ENCODE measurements at regions not wholly inside any gene's neighbourhood (a gene's known extent, or its start where the extent isn't known, plus 50 kb on each side); places are given as distances from the start of the nearest gene placed in this dataset.
"Not testable (repeated sequence)": the region's sequence is repeated elsewhere in the genome, so short reads cannot be mapped to it uniquely, and the experiment has no call there.

DNA sequence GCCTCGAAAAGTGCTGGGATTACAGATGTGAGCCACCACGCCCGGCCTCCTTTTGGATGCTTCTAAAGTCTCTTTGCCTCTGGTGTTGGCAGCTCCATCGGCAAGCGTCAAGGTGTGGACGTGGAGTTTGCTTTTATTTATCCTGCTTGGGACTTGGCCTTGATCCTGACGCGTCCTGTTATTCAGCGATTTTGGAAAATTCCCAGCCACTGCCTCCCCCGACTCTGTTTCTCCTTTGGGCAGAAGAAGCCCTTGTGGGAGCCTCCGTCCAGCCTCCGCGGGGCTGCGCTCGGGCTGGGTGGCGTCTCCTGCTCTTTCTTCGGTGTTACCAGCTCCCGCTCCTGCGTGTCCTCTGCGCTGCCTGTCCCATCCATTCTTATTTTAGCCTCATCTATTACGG lies 151.7 kb downstream of the TMEM121 start:
- DNase-seq (ENCODE audit: low read depth, low spot score): not testable (repeated sequence)

DNA sequence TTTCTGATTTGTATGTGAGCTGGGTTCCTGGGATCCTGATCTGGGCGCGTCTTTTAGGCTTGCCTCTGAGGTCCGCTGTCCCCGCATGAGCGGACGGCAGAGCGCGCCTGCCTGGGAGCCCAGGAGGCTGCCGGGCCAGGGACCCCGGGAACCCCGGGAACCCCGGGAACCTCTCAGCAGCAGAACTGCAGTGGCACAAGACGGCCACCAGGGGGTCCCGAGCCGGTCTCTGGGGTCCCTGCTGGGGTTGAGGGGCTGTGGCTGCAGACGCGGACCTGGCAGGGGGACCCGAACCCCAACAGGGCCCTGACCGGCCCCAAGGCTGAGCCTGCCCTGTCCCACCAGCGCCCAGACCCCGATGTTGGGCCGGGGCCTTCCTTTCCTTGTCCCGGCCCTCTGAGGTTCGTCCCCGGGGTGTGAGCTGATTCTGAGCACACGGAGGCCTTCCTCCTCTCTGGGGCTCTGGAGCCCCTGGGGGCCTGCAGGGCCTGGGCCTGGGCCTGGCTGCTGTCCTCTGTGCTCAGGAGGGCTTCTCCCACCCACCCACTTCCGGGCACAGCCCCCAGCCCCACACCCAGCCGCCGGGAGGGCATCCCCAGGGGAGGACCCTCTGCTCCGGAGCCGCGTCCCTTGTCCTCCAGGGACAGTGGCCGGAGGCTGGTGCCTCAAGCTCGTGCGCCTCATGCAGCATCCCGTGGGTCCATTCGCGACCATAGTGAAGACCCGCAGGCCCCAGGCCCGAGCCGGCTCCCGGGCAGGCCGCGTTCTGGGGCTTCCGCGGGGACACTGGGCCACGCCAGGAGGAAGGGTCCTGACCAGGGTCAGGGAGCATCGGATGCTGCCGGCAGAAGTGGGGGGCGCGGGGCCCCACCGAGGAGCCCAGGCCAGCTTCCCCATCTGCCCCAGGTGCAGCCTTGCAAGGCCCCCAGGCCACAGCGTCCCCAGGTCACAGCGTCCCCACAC lies 152.9 kb downstream of the TMEM121 start:
- DNase-seq (ENCODE audit: low read depth, low spot score): not testable (repeated sequence)

DNA sequence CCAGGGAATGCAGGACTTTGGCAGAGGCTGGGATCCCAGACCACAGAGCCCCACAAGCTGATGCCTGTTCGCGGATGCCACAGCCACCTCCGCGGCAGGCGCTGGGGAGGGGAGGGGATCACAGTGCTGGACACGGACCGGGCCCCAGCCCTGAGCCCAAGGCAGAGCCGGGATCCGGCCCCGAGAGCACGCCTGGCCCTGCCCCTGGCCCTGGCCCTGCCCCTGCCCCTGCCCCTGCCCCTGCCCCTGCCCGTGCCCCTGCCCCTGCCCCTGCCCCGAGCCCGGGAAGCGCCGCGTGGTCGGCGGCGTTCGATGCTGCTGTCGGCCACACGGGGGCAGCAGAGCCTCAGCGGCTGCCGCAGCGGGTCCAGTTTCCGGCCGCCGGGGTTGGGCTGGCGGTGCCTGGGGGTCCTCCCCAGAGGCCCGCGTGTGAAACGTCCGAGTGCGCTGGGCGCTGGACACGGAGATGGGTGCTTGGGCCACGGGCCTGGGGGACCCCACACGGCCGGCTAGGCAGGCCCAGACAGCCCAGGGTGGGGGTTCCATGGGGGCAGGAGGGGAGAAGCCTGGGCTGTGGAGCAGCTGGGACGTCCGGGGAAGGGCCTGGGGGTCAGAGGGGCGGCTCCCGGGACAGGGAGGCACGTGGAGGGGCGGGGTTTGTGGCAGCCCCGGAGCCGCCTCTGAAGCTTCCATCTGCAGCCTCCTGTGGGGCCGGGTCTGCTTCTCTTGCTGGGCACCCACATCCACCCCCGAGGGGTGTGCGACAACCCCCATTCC lies 153.8 kb downstream of the TMEM121 start:
- not testable (repeated sequence) for DNase-seq (ENCODE audit: low read depth, low spot score)

DNA sequence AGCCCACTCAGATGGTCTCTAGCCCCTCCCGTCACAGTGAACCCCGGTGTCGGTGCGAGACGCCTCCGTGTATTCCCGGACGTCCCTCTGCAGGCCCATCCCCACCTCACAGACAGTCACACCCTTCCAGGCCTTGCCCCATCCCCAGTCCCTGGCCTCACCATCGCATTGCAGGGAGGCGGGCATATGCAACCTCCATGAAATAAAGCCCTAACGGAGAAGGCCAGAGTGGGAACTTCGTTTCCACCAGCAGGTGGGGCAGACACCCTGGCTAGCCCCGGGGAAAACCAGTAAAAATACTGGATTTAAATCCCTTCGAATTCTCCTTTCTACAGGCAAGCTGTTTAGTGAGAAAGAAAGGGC lies 154.3 kb downstream of the TMEM121 start:
- DNase-seq (ENCODE audit: low read depth, low spot score): not testable (repeated sequence)

DNA sequence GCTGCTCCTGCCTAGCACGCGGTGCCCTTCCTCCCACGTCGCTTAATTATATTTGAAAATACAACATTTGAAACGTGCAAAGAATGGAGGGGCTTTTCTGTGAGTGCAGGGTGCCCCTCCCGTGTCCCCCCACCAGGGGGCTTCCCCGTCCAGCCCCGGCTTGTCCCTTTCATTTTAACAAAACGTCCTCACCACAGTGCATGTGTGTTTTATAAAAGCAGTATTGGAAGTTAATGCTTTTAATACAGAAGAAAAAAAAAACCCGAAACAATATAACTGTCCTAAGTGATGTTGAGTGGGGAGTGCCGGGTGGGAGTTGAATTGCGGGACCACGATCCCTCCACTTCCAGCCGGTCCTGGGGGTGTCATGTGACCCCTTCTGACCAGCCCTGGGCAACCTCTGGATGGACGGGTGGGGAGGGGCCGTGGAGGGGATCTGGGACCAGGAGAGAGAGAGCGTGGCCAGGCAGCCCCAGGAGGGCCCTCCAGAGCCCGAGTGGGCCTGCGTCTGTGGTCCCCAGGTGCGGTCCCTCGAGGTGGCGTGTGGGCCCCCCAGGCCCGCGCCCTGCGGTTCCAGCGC lies 155.3 kb downstream of the TMEM121 start:
- not testable (repeated sequence) for DNase-seq (ENCODE audit: low read depth, low spot score)

DNA sequence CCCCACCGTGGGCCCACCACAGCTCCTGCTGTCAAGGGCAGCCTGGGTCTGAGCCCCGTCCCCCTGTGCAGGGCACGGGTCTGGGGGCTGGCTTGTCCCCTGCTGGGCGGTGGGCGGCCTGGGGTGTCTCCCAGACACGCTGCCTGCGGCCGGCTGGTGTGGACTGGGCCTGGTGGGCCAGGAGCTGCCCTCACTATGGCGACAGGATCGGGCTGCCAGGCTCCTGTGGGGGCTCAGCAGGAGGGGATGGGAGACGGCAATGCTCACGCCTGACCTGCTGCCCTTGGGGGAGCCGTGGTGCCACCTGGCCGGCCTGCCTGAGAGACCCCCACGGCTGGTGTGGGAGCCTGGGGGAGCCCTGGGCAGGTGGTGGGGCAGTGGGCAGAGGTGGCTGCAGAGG lies 156.1 kb downstream of the TMEM121 start:
- DNase-seq (ENCODE audit: low read depth, low spot score): not testable (repeated sequence)

DNA sequence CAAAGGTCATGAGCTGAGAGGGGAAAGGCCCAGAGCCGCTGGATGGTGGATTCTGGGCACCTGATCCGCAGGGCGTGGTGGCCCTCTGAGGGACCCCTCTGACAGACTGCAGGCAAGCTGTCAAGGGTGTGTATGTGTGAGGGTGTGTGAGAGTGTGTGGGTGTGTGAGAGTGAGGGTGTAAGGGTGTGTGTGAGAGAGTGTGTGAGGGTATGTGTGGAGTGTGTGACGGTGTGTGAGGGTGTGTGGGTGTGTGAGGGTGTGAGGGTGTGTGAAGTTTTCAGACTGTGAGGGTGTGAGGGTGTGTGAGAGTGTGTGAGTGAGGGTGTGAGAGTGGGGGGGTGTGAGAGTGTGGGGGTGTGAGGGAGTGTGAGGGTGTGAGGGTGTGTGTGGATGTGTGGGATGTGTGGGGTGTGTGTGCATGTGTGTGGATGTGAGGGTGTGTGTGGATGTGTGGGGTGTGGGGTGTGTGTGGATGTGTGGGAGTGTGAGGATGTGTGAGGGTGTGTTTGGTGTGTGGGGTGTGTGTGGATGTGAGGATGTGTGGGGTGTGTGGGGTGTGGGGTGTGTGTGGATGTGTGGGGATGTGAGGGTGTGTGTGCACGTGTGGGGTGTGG lies 156.7 kb downstream of the TMEM121 start:
- no peak for DNase-seq (ENCODE audit: low read depth, low spot score)

DNA sequence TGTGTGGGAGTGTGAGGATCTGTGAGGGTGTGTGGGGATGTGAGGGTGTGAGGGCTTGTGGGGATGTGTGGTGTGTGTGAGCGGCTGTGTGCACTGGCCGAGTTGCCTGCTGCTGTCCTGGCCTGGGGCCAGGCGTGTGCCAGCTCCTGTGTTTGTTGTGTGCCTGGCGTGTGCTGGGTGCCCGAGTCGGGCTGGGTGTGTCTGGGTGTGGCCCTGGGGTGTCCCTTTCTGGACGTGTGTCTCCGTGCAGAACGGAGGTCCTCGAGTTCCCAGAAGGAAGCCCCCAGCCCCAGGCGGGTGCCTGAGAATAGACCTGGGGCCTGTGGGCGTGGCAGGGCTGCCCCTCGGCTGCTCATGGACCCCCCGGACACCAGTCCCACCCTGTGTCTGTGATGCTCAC lies 157.7 kb downstream of the TMEM121 start:
- not testable (repeated sequence) for DNase-seq (ENCODE audit: low read depth, low spot score)

DNA sequence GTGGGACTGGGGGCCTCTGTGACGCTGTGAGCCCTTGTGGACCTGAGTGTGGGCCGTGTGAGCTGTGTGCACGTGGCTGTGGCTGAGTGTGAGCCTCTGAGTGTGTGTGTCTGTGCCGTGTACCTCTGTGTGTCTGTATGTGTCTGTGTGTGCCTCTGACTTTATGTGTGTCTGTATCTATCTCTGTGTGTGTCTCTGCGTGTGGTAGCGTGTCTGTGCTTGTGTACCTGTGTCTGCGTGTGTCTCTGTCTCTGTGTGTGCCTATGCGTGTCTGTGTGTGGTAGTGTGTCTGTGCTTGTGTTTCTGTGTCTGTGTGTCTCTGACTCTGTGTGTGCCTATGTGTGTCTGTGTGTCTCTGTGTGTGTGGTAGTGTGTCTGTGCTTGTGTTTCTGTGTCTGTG lies 158.2 kb downstream of the TMEM121 start:
- DNase-seq (ENCODE audit: low read depth, low spot score): not testable (repeated sequence)

DNA sequence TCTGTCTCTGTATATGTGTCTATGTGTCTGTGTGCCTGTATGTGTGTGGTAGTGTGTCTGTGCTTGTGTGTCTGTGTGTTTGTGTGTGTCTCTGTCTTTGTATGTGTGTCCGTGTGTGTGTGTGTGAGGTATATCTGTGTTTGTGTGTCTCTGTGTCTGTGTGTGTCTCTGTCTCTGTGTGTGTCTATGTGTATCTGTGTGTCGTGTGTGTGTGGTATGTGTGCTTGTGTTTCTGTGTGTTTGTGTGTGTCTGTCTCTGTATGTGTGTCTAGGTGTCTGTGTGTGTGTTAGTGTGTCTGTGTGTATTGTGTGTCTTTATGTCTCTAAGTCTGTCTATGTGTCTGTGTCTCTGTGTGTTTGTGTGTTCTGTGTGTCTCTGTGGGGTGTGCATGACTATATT lies 158.6 kb downstream of the TMEM121 start:
- no peak for DNase-seq (ENCODE audit: low read depth, low spot score)

DNA sequence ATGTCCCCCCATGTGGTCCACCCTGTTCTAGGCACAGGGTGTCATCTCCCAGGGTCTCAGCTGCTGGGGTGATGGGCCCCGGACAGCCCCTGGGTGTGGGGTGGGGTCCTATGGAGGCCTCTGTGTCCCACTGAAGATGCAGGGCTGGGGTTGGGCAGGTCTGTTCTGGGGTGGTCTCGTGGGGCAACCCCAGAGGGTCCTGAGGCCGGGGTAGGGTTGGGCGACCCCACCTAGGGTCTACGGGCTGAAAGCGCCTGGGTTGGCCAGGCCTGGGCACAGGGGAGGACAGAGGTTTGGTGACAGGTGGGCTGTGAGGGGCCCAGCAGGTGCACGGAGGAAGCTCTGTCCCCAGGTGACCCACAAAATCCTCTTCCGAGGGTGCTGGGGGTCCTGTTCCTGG lies 159.2 kb downstream of the TMEM121 start:
- not testable (repeated sequence) for DNase-seq (ENCODE audit: low read depth, low spot score)

DNA sequence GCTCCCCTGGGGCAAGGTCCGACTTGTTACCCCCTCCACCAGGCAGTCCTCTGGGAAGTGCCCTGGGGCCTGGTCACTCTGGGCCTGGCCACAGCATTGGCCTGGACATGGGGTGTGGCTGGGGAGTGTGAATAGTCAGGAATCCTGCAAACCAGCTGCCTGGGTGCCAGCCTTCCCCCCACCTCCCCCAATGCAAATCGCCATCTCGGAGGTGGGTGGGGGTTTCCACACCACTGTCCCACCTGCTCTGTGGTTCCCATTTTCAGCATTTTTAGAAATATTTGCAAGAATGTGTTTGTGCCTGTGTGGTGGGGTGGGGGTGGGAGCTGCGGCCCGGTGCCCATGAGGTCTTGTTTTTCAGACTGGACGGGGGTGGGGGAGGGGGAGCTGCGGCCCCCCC lies 159.7 kb downstream of the TMEM121 start:
- DNase-seq (ENCODE audit: low read depth, low spot score): not testable (repeated sequence)

DNA sequence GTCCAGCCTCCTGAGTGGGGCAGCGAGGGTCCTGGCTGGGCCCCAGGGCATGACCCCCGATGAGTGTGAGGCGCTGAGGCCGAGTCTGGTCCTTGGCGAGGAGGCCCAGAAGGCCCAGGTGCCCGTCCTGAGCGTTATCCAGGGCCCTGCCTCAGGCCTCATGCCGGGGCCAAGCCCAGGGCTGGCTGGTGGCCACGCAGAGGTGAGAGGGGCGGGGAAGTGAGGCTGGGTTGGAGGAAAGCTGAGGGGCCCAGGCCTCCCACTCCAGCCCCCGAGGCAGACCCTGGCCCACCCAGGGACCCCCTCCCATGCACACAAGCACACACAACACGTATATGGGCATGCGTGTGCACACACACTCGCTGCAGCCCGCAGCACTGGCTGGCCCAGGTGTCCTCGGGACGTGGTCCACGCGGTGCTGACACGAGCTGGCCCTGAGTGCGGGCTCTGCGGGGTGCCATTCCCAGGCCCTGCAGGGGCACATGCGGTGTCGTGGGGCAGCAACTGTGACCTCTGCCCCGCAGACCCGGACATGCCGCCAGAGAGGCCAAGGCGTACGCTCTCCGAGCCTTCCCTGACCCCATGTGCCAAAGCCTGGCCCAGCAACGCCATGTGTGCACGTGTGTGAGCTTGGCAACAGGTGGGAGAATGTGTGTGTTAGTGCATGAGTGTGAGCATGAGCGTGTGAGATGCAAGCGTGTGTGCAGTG lies 160.2 kb downstream of the TMEM121 start:
- DNase-seq (ENCODE audit: low read depth, low spot score): not testable (repeated sequence)

DNA sequence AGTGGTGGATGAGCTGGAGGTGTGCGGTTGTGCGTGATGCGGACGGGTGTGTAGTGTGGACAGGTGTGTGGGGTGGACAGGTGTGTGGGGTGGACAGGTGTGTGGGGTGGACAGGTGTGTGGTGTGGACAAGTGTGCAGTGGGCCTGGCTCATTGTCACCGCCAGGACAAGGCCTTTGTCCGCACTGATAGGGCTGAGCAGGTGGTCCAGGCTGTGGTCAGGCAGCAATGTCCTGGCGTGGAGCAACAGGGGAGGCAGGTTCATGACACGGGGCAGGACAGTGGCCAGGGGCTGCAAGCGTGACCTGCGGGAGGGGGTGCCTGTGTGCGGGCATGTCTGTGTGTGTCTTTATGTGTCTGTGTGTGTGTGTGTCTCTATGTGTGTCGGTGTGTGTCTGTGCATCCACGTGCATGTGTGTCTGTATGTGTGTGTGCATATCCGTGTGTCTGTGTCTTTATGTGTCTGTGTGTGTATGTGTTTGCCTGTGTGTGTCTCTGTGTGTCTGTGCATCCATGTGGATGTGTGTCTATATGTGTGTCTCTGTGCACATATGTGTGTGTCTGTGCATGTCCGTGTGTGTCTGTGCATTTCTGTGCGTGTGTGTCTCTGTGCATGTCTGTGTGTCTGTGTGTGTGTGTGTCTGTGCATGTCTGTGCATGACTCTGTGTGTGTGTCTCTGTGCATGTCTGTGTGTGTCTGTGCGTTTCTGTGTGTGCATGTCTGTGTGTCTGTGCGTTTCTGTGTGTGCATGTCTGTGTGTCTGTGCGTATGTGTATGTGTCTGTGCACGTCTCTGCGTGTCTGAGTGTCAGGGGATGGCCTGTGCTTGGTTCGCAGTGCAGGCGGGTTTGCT lies 161.0 kb downstream of the TMEM121 start:
- DNase-seq (ENCODE audit: low read depth, low spot score): not testable (repeated sequence)

DNA sequence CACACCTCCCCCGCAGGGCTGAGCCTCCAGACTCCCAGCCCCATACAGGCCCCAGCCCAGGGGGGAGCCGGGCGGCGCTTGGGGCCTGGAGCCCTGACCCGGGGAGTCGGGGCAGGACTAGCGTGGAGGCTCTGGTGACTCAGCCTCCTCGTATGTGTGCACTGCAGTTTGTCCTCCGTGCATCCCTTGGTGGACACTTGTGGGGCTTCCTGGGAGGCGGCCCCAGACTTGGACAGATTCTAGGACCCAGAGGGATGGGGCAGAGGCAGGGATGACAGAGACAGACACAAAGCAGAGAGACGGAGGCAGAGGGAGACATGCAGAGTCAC lies 161.6 kb downstream of the TMEM121 start:
- not testable (repeated sequence) for DNase-seq (ENCODE audit: low read depth, low spot score)

DNA sequence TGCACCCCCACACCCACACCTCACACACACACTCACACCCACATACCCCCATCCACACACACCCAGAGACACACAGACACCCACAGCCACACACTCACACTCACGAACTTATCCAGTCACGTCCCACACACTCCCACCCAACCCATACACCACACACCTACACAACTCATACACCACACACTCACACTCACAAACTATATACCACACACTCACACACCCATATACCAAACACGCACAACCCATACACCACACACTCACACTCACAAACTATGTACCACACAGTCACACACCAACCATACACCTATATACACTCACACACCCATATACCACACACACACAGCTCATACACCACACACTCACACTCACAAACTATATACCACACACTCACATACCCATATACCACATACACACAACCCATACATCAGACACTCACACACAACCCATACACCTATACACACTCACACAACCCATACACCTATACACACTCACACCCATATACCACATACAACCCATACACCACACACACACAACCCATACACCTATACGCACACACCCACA lies 162.4 kb downstream of the TMEM121 start:
- DNase-seq (ENCODE audit: low read depth, low spot score): not testable (repeated sequence)

DNA sequence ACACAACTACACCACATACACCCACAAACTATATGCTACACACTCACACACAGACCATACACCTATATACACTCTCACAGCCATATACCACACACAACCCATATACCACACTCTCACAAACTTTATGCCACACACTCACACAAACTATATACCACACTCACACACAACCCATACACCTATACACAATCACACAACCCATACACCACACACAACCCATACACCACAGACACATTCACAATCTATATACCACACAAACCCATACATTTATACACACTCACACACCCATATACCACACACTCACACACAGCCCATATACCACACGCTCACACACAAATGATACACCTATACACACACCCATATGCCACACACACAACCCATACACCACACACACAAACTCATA lies 163.3 kb downstream of the TMEM121 start:
- no peak for DNase-seq (ENCODE audit: low read depth, low spot score)

DNA sequence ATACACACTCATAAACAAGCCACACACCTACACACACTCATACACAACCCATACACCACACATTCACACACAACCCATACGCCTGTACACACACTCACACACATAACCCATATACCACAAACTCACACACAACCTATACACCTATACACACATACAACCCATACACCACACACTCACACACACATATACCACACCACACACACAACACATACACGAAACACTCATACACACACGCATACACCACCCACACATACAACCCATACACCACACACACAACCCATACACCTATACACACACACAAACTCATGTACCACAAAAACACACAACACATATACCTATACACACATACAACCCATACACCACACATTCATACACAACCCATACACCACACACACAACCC lies 164.3 kb downstream of the TMEM121 start:
- no peak for DNase-seq (ENCODE audit: low read depth, low spot score)

DNA sequence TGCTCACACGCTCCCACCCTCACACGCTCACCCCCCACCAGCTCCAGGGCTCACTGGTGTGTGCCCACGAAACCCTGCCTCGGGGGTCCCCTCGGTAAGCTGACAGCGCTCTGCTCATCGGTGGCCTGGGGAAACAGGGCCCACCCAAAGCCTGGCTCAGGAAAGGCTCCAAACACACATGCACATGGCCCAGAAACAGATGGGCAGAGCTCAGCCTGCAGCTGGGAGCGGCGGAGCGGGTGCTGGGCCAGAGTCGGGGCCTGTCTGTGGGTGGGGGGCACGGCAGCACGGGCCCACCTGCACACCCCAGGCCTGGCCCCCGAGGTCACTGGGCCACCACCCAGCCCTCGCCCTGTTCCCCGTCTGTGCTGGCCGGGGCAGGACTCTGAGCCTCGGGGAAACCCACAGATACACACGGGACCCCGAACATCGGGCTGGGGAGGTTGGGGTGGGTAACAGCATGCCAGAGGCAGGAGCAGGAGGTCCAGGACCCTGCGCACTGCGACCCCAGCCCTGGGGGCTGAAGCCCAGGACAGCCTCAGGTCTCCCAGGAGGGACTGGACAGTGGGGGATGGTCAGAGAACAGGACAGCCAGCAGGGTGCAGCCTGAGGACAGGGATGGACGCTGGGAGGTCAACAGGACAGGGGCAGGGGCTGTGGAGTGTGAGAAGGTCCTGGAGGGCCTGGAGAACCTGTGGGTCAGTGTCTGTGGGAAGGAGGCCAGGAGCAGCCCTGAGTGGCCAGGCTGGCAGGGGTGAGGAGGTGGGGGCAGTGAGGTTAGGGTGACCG lies 165.1 kb downstream of the TMEM121 start:
- not testable (repeated sequence) for DNase-seq (ENCODE audit: low read depth, low spot score)

Data from activated naive CD8-positive, alpha-beta T cell treated with anti-CD3 and anti-CD28 coated beads, Interleukin-2, amount 50 U/mL, for 16 hours (primary cell).